Mesenchymal stem cell (in vitro differentiated cells and primary cell): ENCODE measurements at regions not wholly inside any gene's neighbourhood (a gene's known extent, or its start where the extent isn't known, plus 50 kb on each side); places are given as distances from the start of the nearest gene placed in this dataset.
A peak's percentile ranks its signal among the peaks of the same experiment; 100 is the strongest.

Source experiments
- DNase-seq: peaks from one replicate; pipeline ENCODE4 v3.0.0-alpha.2; 2013
- H2AFZ ChIP-seq: one replicate; pipeline ENCODE4 v1.6.1; 2013; ENCODE audit warnings: low read depth, mild to moderate bottlenecking, control low read depth, inconsistent platforms, low read length, moderate library complexity
- H2AK5ac ChIP-seq: 2 replicates; pipeline ENCODE4 v1.6.1; 2013; ENCODE audit warnings: low read length, moderate library complexity, mild to moderate bottlenecking, inconsistent platforms; ENCODE audit not compliant: severe bottlenecking
- H2BK120ac ChIP-seq: one replicate; pipeline ENCODE4 v1.6.1; 2013; ENCODE audit warnings: low read depth, mild to moderate bottlenecking, inconsistent platforms, low read length, moderate library complexity
- H2BK12ac ChIP-seq, 2 experiments: one replicate each; pipeline ENCODE4 v1.6.1; 2013; ENCODE audit warnings: inconsistent platforms in 2 of 2, low read length in 2 of 2, mild to moderate bottlenecking in 2 of 2, moderate library complexity in 2 of 2, control low read depth in 1 of 2
- H2BK15ac ChIP-seq: one replicate; pipeline ENCODE4 v1.6.1; 2013; ENCODE audit warnings: mild to moderate bottlenecking, low read depth, inconsistent platforms; ENCODE audit not compliant: poor library complexity, severe bottlenecking
- H2BK5ac ChIP-seq: 2 replicates; pipeline ENCODE4 v1.6.1; 2013; ENCODE audit warnings: low read depth, mild to moderate bottlenecking, low read length, control low read depth, inconsistent platforms; ENCODE audit not compliant: poor library complexity, severe bottlenecking
- H3K14ac ChIP-seq, 2 experiments: one replicate each; pipeline ENCODE4 v1.6.1; 2013; ENCODE audit warnings: inconsistent platforms in 2 of 2, low read length in 2 of 2, control low read depth in 1 of 2, mild to moderate bottlenecking in 1 of 2, moderate library complexity in 1 of 2
- H3K18ac ChIP-seq, 2 experiments: one replicate each; pipeline ENCODE4 v1.6.1; 2013; ENCODE audit warnings: inconsistent platforms in 2 of 2, low read length in 2 of 2, control low read depth in 1 of 2, low read depth in 1 of 2, mild to moderate bottlenecking in 1 of 2
- H3K23ac ChIP-seq, 2 experiments: one replicate each; pipeline ENCODE4 v1.6.1; 2013; ENCODE audit warnings: inconsistent platforms in 2 of 2, low read length in 2 of 2, mild to moderate bottlenecking in 2 of 2, moderate library complexity in 2 of 2, control low read depth in 1 of 2
- H3K27ac ChIP-seq: 2 replicates; pipeline ENCODE4 v1.5.1; 2013; ENCODE audit warnings: mild to moderate bottlenecking, moderate library complexity, low read length, control low read depth, inconsistent platforms; ENCODE audit not compliant: poor library complexity, severe bottlenecking
- H3K27me3 ChIP-seq, 2 experiments: 2 replicates each; pipeline versions ENCODE4 v1.6.1 to v1.7.0; 2013; ENCODE audit warnings: low read length in 2 of 2, mild to moderate bottlenecking in 2 of 2, moderate library complexity in 2 of 2, control low read depth in 1 of 2, inconsistent platforms in 1 of 2; ENCODE audit not compliant: control insufficient read depth in 1 of 2, insufficient read depth in 1 of 2
- H3K36me3 ChIP-seq, 2 experiments: 2 replicates each; pipeline versions ENCODE4 v1.6.1 to v1.7.0; 2013; ENCODE audit warnings: low read length in 2 of 2, control low read depth in 1 of 2, inconsistent platforms in 1 of 2, low read depth in 1 of 2, mild to moderate bottlenecking in 1 of 2; ENCODE audit not compliant: insufficient read depth in 2 of 2, control insufficient read depth in 1 of 2
- H3K4ac ChIP-seq, 2 experiments: one replicate each; pipeline ENCODE4 v1.6.1; 2013; ENCODE audit warnings: inconsistent platforms in 2 of 2, low read length in 2 of 2, mild to moderate bottlenecking in 2 of 2, moderate library complexity in 2 of 2, control low read depth in 1 of 2, low read depth in 1 of 2
- H3K4me1 ChIP-seq: 2 replicates; pipeline ENCODE4 v1.6.1; 2013; ENCODE audit warnings: low read depth, low read length, control low read depth; ENCODE audit not compliant: control insufficient read depth, insufficient read depth
- H3K4me2 ChIP-seq: 2 replicates; pipeline ENCODE4 v1.6.1; 2013; ENCODE audit warnings: low read length, mild to moderate bottlenecking, inconsistent platforms; ENCODE audit not compliant: poor library complexity, severe bottlenecking
- H3K4me3 ChIP-seq, 2 experiments: 2 replicates each; pipeline versions ENCODE4 v1.5.1 to v1.7.0; 2013; ENCODE audit warnings: low read length in 2 of 2, mild to moderate bottlenecking in 2 of 2, control low read depth in 1 of 2, low read depth in 1 of 2; ENCODE audit not compliant: insufficient read depth in 1 of 2
- H3K79me1 ChIP-seq: replicated peaks from 2 replicates; pipeline ENCODE4 v1.6.1; 2013; ENCODE audit warnings: mild to moderate bottlenecking, control low read depth, low read length, inconsistent platforms; ENCODE audit not compliant: poor library complexity, severe bottlenecking
- H3K9ac ChIP-seq: 2 replicates; pipeline ENCODE4 v1.7.0; 2013; ENCODE audit warnings: mild to moderate bottlenecking, low read length, moderate library complexity
- H3K9me3 ChIP-seq: 2 replicates; pipeline ENCODE4 v1.7.0; 2013; ENCODE audit warnings: mild to moderate bottlenecking, low read length; ENCODE audit not compliant: control insufficient read depth
- H4K8ac ChIP-seq: one replicate; pipeline ENCODE4 v1.6.1; 2013; ENCODE audit warnings: inconsistent platforms, mild to moderate bottlenecking, low read length, moderate library complexity
- H4K91ac ChIP-seq: one replicate; pipeline ENCODE4 v1.6.1; 2013; ENCODE audit warnings: mild to moderate bottlenecking, low read length, inconsistent platforms
- WGBS: methylation state at CpG from one replicate; pipeline ENCODE4 v1.1.7; 2013; ENCODE audit warnings: mixed read lengths; 5-methylcytosine and 5-hydroxymethylcytosine counted together

GRCh38 chr9:87301371-87301770 is 196.3 kb upstream of the DAPK1 start:
- H3K36me3 ChIP-seq = no peaks in the 10 kb centered on the region
- no peak overlapping the region for H2BK12ac ChIP-seq
- H2AFZ ChIP-seq = no peak overlapping the region
- H3K18ac ChIP-seq = no peak overlapping the region
- DNase-seq = no peak
- H3K4me2 ChIP-seq = no peak overlapping the region
- H3K4ac ChIP-seq = no peak overlapping the region
- no peak overlapping the region for H3K27ac ChIP-seq
- no peak overlapping the region for H2BK15ac ChIP-seq
- H3K23ac ChIP-seq = no peak overlapping the region
- H2BK5ac ChIP-seq = no peak overlapping the region
- no peak overlapping the region for H3K9ac ChIP-seq
- H3K4me1 ChIP-seq = no peaks in the 10 kb centered on the region
- no peak overlapping the region for H4K91ac ChIP-seq
- H2AK5ac ChIP-seq = no peak overlapping the region
- no peak overlapping the region for H4K8ac ChIP-seq
- no peak overlapping the region for H3K14ac ChIP-seq
- no peak overlapping the region for H3K4me3 ChIP-seq
- H2BK120ac ChIP-seq = no peak overlapping the region
- no peaks in the 10 kb centered on the region for H3K9me3 ChIP-seq
- no peaks in the 10 kb centered on the region for H3K79me1 ChIP-seq
- no peaks in the 10 kb centered on the region for H3K27me3 ChIP-seq

GRCh38 chr9:87305151-87305550 is 192.5 kb upstream of the DAPK1 start:
- Histone ChIP-seq H3K23ac (no peak overlapping the region), H3K79me1 (no peaks in the 10 kb centered on the region), H2BK5ac (no peak overlapping the region), H2AK5ac (no peak overlapping the region), H3K9ac (no peak overlapping the region), H3K4ac (no peak overlapping the region), H3K4me3 (no peak overlapping the region), H4K8ac (no peak overlapping the region), H3K18ac (peak overlapping the region in 1 of 2 experiments; percentile 70), H3K4me1 (no peaks in the 10 kb centered on the region), H3K9me3 (no peaks in the 10 kb centered on the region), H2BK12ac (no peak overlapping the region), H3K27ac (no peak overlapping the region), H3K4me2 (no peak overlapping the region), H3K27me3 (no peaks in the 10 kb centered on the region), H2AFZ (no peak overlapping the region), H2BK15ac (no peak overlapping the region), H4K91ac (no peak overlapping the region), H2BK120ac (peak overlapping the region; percentile 8), H3K36me3 (no peaks in the 10 kb centered on the region), H3K14ac (no peak overlapping the region)
- DNase-seq = no peak
- WGBS = 82% methylated on average over 6 of the region's 7 CpGs

- H3K23ac ChIP-seq = no peak overlapping the region
- no peak overlapping the region for H2BK5ac ChIP-seq
- no peak overlapping the region for H3K4ac ChIP-seq
- no peaks in the 10 kb centered on the region for H3K36me3 ChIP-seq
- H3K27me3 ChIP-seq = no peaks in the 10 kb centered on the region
- H3K4me1 ChIP-seq = no peaks in the 10 kb centered on the region
- H3K9me3 ChIP-seq = no peaks in the 10 kb centered on the region
- no peak overlapping the region for H3K4me2 ChIP-seq
- no peak overlapping the region for H4K8ac ChIP-seq
- H2BK12ac ChIP-seq = no peak overlapping the region
- H4K91ac ChIP-seq = no peak overlapping the region
- DNase-seq = no peak
- no peak overlapping the region for H2AFZ ChIP-seq
- H3K4me3 ChIP-seq = no peak overlapping the region
- no peak overlapping the region for H2BK120ac ChIP-seq
- H3K27ac ChIP-seq = no peak overlapping the region
- H3K79me1 ChIP-seq = no peaks in the 10 kb centered on the region
- no peak overlapping the region for H2BK15ac ChIP-seq
- H2AK5ac ChIP-seq = no peak overlapping the region
- no peak overlapping the region for H3K9ac ChIP-seq
- WGBS = 89% methylated on average over 3 of the region's 3 CpGs
- no peak overlapping the region for H3K14ac ChIP-seq
- H3K18ac ChIP-seq = no peak overlapping the region
These were observed 191.7 kb upstream of the DAPK1 start for GRCh38 chr9:87306006-87306405.

- Histone ChIP-seq H2AK5ac (no peak overlapping the region), H3K9me3 (peaks cover under 1% of the 10 kb centered on the region), H4K91ac (no peak overlapping the region), H3K4me1 (no peaks in the 10 kb centered on the region), H3K4me3 (no peak overlapping the region), H2BK12ac (no peak overlapping the region), H2AFZ (no peak overlapping the region), H3K9ac (peak overlapping the region; percentile 50), H2BK15ac (no peak overlapping the region), H4K8ac (no peak overlapping the region), H3K18ac (no peak overlapping the region), H3K27ac (no peak overlapping the region), H3K79me1 (no peaks in the 10 kb centered on the region), H3K36me3 (no peaks in the 10 kb centered on the region), H2BK120ac (no peak overlapping the region), H2BK5ac (no peak overlapping the region), H3K23ac (no peak overlapping the region), H3K4ac (no peak overlapping the region), H3K14ac (no peak overlapping the region), H3K4me2 (no peak overlapping the region), H3K27me3 (no peaks in the 10 kb centered on the region)
- no peak for DNase-seq
- whole genome bisulfite sequencing = 100% methylated on average over 2 of the region's 5 CpGs
These were observed 189.8 kb upstream of the DAPK1 start for GRCh38 chr9:87307848-87308247.
